ENCODE measurements at regions not wholly inside any gene's neighbourhood (a gene's known extent, or its start where the extent isn't known, plus 50 kb on each side); places are given as distances from the start of the nearest gene placed in this dataset.

DNA sequence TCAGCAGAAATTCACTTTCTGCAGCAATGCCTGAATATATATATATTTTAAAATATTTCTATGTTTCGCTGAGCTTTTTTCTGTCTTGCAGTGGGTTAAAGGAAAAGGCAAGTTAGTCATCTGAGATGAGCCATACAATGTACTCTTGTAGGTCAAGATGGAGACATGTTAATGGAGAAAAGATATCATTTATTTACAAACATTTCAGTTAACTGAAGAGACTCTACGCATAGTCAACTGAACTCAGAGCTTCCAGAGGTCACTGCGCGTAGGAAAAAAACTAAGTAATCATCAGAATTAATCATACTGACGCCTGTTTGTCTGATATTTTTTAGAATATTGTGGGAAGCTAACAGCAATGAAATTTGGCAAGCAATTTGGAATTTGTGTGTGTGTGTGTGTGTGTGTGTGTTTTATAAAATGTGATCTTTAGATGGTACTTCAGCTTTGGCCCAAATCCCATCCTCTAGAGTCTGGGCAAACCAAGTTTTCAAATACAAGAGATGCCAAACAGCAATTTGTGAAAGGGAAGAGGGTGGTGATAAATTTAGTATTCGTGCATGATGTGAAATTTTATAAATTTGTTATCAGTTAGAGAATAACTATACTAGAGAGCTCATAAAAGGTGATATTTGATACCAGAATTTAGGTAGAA, 193.9 kb upstream of the AGR3 start:
- no peak for DNase-seq (ENCODE audit: extremely low spot score)
- TF ChIP-seq ELF4 (IDR thresholded peaks at IDR 0.05) (no peak), SUZ12 (IDR thresholded peaks at IDR 0.05) (no peak), ZNF384 (IDR thresholded peaks at IDR 0.05) (no peak), L3MBTL2 (conservative IDR thresholded peaks at IDR 0.05) (no peak), TARDBP (IDR thresholded peaks at IDR 0.05) (no peak), FOXK2 (IDR thresholded peaks at IDR 0.05) (no peak), NFRKB (IDR thresholded peaks at IDR 0.05) (no peak), LEF1 (IDR thresholded peaks at IDR 0.05; ENCODE audit: borderline replicate concordance) (no peak), HDGF (IDR thresholded peaks at IDR 0.05; ENCODE audit: borderline replicate concordance) (no peak)
- ChIA-PET POLR2A (no interaction called here), CTCF (interaction anchor here (0.6 kb wide), 1 partner anchor 148 kb away, joined by 3 read pairs; no protein-coding TSS in a partner anchor)

DNA sequence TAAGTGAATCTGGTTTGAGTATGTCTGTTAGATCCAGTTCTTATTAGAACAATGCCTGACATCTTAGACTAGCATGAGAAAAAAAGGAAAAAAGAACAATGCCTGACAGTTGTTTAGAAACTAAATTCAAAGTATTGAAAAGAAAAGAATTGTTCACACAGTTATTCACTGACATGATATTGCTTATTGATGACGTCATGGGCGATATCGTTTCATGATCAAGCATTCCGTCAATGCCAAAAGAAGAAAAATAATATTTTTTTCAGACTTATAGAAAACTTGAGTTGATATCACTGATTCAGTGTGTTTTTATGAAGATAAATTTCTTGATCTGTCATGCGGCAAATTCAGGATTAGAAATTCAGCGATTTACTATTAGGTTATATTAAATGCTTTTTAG, 196.5 kb upstream of the AGR3 start:
- POLR2A ChIA-PET, result no interaction called here
- DNase-seq (ENCODE audit: extremely low spot score), result no peak
- TF ChIP-seq HDGF (IDR thresholded peaks at IDR 0.05; ENCODE audit: borderline replicate concordance) (no peak), FOXK2 (IDR thresholded peaks at IDR 0.05) (no peak), ELF4 (IDR thresholded peaks at IDR 0.05) (no peak), FOXA1 (IDR thresholded peaks at IDR 0.05) (no peak), L3MBTL2 (conservative IDR thresholded peaks at IDR 0.05) (no peak), SUZ12 (IDR thresholded peaks at IDR 0.05) (no peak), LEF1 (IDR thresholded peaks at IDR 0.05; ENCODE audit: borderline replicate concordance) (no peak), ZNF384 (IDR thresholded peaks at IDR 0.05) (no peak), NFRKB (IDR thresholded peaks at IDR 0.05) (no peak)
- CTCF ChIA-PET, result no interaction called here

DNA sequence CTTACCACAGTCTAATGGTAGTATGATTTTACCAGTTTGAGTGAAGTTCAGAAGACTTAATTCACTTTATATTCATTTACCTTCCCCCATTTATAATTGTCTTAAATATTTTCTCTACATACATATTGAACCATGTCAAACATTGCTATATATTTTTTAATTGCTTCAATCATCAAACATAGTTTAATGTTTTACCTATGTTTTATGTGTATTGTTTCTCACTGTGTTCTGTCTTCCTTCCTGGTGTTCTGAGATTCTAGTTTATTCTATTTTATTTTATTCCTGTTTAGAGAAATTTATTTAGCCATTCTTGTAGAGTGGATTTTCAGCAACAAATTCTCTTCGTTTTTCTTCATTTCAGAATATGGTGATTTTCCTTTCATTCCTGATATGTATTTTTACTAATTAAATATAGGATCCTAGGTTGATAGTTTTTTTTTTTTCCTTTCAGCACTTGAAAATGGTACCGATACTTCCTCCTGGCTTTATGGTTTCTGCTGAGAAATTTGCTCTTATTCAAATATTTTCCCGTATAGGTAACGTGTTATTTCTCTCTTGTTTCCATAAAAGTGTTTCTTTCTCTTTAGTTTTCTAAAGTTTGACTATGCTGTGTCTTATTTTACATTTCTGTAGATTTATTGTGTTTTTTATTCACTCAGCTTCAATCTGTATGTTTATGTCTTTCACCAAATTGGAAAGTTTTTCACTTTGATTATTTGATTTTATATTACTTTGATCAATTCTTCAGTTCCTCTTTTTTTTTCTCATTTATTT, 201.8 kb upstream of the AGR3 start:
- CTCF ChIA-PET, result no interaction called here
- POLR2A ChIA-PET, result no interaction called here
- TF ChIP-seq BHLHE40 (IDR thresholded peaks at IDR 0.05; ENCODE audit: borderline replicate concordance), result no peak
- TF ChIP-seq ARNT (IDR thresholded peaks at IDR 0.05), result no peak
- TF ChIP-seq FOXA1 (IDR thresholded peaks at IDR 0.05), result no peak
- no peak for TF ChIP-seq ELF4 (IDR thresholded peaks at IDR 0.05)
- TF ChIP-seq LEF1 (IDR thresholded peaks at IDR 0.05; ENCODE audit: borderline replicate concordance), result no peak
- no peak for TF ChIP-seq SP1 (IDR thresholded peaks at IDR 0.05)
- TF ChIP-seq SUZ12 (IDR thresholded peaks at IDR 0.05), result no peak
- no peak for TF ChIP-seq ZNF384 (IDR thresholded peaks at IDR 0.05)
- no peak for TF ChIP-seq CTBP1 (IDR thresholded peaks at IDR 0.05; ENCODE audit: borderline replicate concordance)
- TF ChIP-seq NFRKB (IDR thresholded peaks at IDR 0.05), result no peak
- TF ChIP-seq TARDBP (IDR thresholded peaks at IDR 0.05), result no peak
- no peak for TF ChIP-seq L3MBTL2 (conservative IDR thresholded peaks at IDR 0.05)
- TF ChIP-seq HDGF (IDR thresholded peaks at IDR 0.05; ENCODE audit: borderline replicate concordance), result no peak
- no peak for TF ChIP-seq FOXK2 (IDR thresholded peaks at IDR 0.05)
- TF ChIP-seq, protein P1, sequence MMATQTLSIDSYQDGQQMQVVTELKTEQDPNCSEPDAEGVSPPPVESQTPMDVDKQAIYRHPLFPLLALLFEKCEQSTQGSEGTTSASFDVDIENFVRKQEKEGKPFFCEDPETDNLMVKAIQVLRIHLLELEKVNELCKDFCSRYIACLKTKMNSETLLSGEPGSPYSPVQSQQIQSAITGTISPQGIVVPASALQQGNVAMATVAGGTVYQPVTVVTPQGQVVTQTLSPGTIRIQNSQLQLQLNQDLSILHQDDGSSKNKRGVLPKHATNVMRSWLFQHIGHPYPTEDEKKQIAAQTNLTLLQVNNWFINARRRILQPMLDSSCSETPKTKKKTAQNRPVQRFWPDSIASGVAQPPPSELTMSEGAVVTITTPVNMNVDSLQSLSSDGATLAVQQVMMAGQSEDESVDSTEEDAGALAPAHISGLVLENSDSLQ (IDR thresholded peaks at IDR 0.05), result no peak
- TF ChIP-seq FOXM1 (IDR thresholded peaks at IDR 0.05; ENCODE audit: borderline replicate concordance), result no peak
- no peak for DNase-seq (ENCODE audit: extremely low spot score)

DNA sequence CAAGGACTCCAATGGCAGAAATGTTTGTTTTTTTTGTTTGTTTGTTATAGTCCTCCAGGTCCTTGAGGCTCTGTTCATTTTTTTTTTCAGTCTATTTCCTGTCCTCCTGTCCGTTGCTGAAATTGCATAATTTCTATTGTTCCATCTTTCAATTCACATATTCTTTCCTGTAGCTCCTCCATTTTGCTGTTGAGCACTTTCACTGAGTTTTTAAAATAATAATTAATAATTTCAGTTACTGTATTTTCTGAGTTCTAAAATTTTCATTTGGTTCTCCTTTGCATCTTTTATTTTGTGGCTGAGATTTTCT, 202.3 kb upstream of the AGR3 start:
- POLR2A ChIA-PET, result no interaction called here
- DNase-seq (ENCODE audit: extremely low spot score), result no peak
- TF ChIP-seq ZNF384 (IDR thresholded peaks at IDR 0.05) (no peak), FOXK2 (IDR thresholded peaks at IDR 0.05) (no peak), BHLHE40 (IDR thresholded peaks at IDR 0.05; ENCODE audit: borderline replicate concordance) (no peak), L3MBTL2 (conservative IDR thresholded peaks at IDR 0.05) (no peak), SP1 (IDR thresholded peaks at IDR 0.05) (no peak), FOXM1 (IDR thresholded peaks at IDR 0.05; ENCODE audit: borderline replicate concordance) (no peak), NFRKB (IDR thresholded peaks at IDR 0.05) (no peak)
- CTCF ChIA-PET, result no interaction called here

DNA sequence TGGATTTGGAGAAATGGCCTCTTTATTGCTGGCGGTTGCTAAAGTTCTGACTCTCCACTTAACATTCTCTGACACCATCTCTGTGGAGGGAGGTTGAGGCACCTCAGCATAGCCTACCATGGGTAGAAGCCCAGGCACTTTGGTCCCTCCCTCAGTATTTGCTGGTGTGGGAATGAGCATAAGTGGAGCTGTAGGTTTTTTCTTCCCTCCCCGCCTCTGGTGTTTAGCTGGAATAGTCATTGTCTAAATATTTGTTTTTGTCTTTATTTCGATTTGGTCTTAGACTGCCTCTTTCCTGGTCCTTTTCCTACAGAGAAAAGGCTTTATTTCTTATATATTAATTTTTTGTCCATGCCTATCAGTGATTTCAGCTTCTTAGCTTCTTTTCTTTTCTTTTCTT, 203.4 kb upstream of the AGR3 start:
- no peak for DNase-seq (ENCODE audit: extremely low spot score)
- CTCF ChIA-PET, result no interaction called here
- POLR2A ChIA-PET, result no interaction called here
- TF ChIP-seq ZNF384 (IDR thresholded peaks at IDR 0.05) (no peak), TARDBP (IDR thresholded peaks at IDR 0.05) (no peak), ELF4 (IDR thresholded peaks at IDR 0.05) (no peak), BHLHE40 (IDR thresholded peaks at IDR 0.05; ENCODE audit: borderline replicate concordance) (no peak), L3MBTL2 (conservative IDR thresholded peaks at IDR 0.05) (no peak), LEF1 (IDR thresholded peaks at IDR 0.05; ENCODE audit: borderline replicate concordance) (no peak), HDGF (IDR thresholded peaks at IDR 0.05; ENCODE audit: borderline replicate concordance) (no peak), FOXM1 (IDR thresholded peaks at IDR 0.05; ENCODE audit: borderline replicate concordance) (no peak), FOXA1 (IDR thresholded peaks at IDR 0.05) (no peak), ARNT (IDR thresholded peaks at IDR 0.05) (no peak), SUZ12 (IDR thresholded peaks at IDR 0.05) (no peak), FOXK2 (IDR thresholded peaks at IDR 0.05) (no peak), CTBP1 (IDR thresholded peaks at IDR 0.05; ENCODE audit: borderline replicate concordance) (no peak), NFRKB (IDR thresholded peaks at IDR 0.05) (no peak), SP1 (IDR thresholded peaks at IDR 0.05) (no peak)
- TF ChIP-seq, protein P1 (IDR thresholded peaks at IDR 0.05), result no peak

DNA sequence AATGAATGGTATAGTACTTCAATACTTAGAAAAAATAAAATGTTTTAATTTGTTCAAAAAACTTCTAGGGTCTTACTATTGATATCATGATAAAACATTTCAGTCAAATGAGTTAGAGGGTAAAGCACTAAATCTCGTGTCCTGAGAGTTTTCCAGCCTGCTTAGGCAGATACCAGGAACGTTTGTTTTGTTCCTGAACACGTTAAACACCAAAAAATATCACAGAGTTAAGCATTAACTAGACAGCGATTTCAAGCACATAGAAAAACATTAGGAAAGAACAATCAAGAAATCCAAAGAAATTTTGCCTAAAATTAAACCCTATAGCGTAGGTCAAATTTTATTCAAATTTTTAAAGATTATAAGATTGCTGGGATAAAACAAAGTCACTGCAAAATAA, 204.6 kb upstream of the AGR3 start:
- POLR2A ChIA-PET, result no interaction called here
- DNase-seq (ENCODE audit: extremely low spot score), result no peak
- TF ChIP-seq BHLHE40 (IDR thresholded peaks at IDR 0.05; ENCODE audit: borderline replicate concordance) (no peak), ARNT (IDR thresholded peaks at IDR 0.05) (no peak), NFRKB (IDR thresholded peaks at IDR 0.05) (no peak), FOXK2 (IDR thresholded peaks at IDR 0.05) (no peak), CTBP1 (IDR thresholded peaks at IDR 0.05; ENCODE audit: borderline replicate concordance) (no peak), ELF4 (IDR thresholded peaks at IDR 0.05) (no peak), TARDBP (IDR thresholded peaks at IDR 0.05) (no peak), ZNF384 (IDR thresholded peaks at IDR 0.05) (no peak)
- CTCF ChIA-PET, result no interaction called here
